ENCODE measurements at regions not wholly inside any gene's neighbourhood (a gene's known extent, or its start where the extent isn't known, plus 50 kb on each side); places are given as distances from the start of the nearest gene placed in this dataset.
"Not testable (repeated sequence)": the region's sequence is repeated elsewhere in the genome, so short reads cannot be mapped to it uniquely, and the experiment has no call there.

DNA sequence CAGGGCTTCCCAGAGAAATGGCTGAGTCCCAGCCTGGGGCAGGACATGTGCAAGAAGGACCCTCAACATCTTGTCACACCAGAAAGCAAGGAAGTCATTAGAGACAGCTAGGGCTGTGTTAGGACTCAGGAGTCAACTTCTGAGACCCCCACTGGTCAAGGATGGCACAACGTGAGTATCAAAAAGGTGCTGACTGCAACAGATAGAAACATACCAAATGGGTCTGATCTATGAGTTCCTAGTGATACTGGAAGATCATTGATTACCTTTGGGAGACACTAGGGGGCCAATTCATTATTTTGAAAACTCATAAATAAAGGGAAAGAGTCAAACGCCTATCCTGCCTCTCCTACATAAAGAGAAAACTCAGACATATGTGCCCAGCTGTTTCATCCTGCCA, 73.5 kb upstream of the GJB6 start:
- H3K4me1 Mint-ChIP-seq: no peaks in the 10 kb centered on the region
- POLR2A ChIA-PET: no interaction called here
- CTCF ChIA-PET: no interaction called here
- Histone ChIP-seq H3K27ac (ENCODE audit: low read length in 2 of 2) (no peak overlapping the region), H3K4me1 (ENCODE audit: control insufficient read depth in 2 of 2, insufficient read depth in 2 of 2, low read length in 2 of 2) (peaks cover 0 to 5% of the 10 kb centered on the region in 2 donors), H3K27me3 (replicated peaks in 1 of 4; ENCODE audit: control extremely low read depth in 1 of 4, control insufficient read depth in 3 of 4, insufficient read depth in 4 of 4, low read length in 3 of 4) (peaks cover 0 to 28% (median 9%) of the 10 kb centered on the region in 4 experiments), H3K4me3 (ENCODE audit: control extremely low read depth in 1 of 5, extremely low read depth in 1 of 5, insufficient read depth in 1 of 5, low read depth in 2 of 5, low read length in 4 of 5) (no peak overlapping the region), H3K79me2 (ENCODE audit: control insufficient read depth, insufficient read depth, low read length) (no peaks in the 10 kb centered on the region), H3K36me3 (replicated peaks in 1 of 2; ENCODE audit: control extremely low read depth in 1 of 2, control insufficient read depth in 1 of 2, extremely low read depth in 1 of 2, insufficient read depth in 2 of 2, low read length in 1 of 2) (no peaks in the 10 kb centered on the region), H3K4me2 (replicated peaks; ENCODE audit: low read depth, low read length, poor library complexity, severe bottlenecking) (no peak overlapping the region), H3K9ac (ENCODE audit: low read length) (no peak overlapping the region), H2AFZ (ENCODE audit: insufficient read depth, low read depth, low read length, poor library complexity, severe bottlenecking) (no peak overlapping the region), H3K9me3 (ENCODE audit: control extremely low read depth in 1 of 3, control insufficient read depth in 2 of 3, insufficient read depth in 1 of 3, low read length in 2 of 3) (peaks cover 0 to 10% (median 3%) of the 10 kb centered on the region in 3 donors), H4K20me1 (ENCODE audit: control insufficient read depth, insufficient read depth, low read length, poor library complexity, severe bottlenecking) (no peaks in the 10 kb centered on the region)
- TF ChIP-seq, protein P1, sequence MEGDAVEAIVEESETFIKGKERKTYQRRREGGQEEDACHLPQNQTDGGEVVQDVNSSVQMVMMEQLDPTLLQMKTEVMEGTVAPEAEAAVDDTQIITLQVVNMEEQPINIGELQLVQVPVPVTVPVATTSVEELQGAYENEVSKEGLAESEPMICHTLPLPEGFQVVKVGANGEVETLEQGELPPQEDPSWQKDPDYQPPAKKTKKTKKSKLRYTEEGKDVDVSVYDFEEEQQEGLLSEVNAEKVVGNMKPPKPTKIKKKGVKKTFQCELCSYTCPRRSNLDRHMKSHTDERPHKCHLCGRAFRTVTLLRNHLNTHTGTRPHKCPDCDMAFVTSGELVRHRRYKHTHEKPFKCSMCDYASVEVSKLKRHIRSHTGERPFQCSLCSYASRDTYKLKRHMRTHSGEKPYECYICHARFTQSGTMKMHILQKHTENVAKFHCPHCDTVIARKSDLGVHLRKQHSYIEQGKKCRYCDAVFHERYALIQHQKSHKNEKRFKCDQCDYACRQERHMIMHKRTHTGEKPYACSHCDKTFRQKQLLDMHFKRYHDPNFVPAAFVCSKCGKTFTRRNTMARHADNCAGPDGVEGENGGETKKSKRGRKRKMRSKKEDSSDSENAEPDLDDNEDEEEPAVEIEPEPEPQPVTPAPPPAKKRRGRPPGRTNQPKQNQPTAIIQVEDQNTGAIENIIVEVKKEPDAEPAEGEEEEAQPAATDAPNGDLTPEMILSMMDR (IDR thresholded peaks at IDR 0.05): no peak
- no peak for TF ChIP-seq EZH2 (IDR thresholded peaks at IDR 0.05; ENCODE audit: borderline replicate concordance, insufficient read depth, low read depth, low read length, poor library complexity, severe bottlenecking)
- H3K27me3 Mint-ChIP-seq: peaks cover 34% of the 10 kb centered on the region
- intact Hi-C loops (cut with micrococcal nuclease): no loop called here
- ATAC-seq (ENCODE audit: low read depth): no peak
- no peak for DNase-seq
- H3K27ac Mint-ChIP-seq: no peak overlapping the region
- H3K9me3 Mint-ChIP-seq (ENCODE audit: insufficient read depth): peaks cover 11% of the 10 kb centered on the region
- H3K4me3 Mint-ChIP-seq: no peak overlapping the region
- no CpG with 5 or more reads among the region's 2 CpGs for WGBS (ENCODE audit: insufficient coverage)

DNA sequence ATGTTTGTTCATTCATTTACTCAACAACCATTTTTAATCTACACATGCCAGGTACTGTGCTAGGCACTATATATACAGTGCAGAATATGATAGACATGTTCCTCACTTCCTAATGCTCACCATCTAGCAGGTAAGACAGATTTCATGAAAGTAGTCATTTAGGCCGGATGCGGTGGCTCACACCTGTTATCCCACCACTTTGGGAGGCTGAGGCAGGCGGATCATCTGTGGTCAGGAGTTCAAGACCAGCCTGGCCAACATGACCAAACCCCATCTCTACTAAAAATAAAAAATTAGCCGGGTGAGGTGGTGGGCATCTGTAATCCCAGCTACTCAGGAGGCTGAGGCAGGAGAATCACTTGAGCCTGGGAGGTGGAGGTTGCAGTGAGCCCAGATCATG, 71.9 kb upstream of the GJB6 start:
- H3K36me3 ChIP-seq (replicated peaks in 1 of 2; ENCODE audit: control extremely low read depth in 1 of 2, control insufficient read depth in 1 of 2, extremely low read depth in 1 of 2, insufficient read depth in 2 of 2, low read length in 1 of 2); H3K4me1 Mint-ChIP-seq; H3K4me1 ChIP-seq (ENCODE audit: control insufficient read depth in 2 of 2, insufficient read depth in 2 of 2, low read length in 2 of 2); H2AFZ ChIP-seq (ENCODE audit: insufficient read depth, low read depth, low read length, poor library complexity, severe bottlenecking); POLR2A ChIA-PET; H4K20me1 ChIP-seq (ENCODE audit: control insufficient read depth, insufficient read depth, low read length, poor library complexity, severe bottlenecking); H3K27ac Mint-ChIP-seq; H3K9me3 ChIP-seq (ENCODE audit: control extremely low read depth in 1 of 3, control insufficient read depth in 2 of 3, insufficient read depth in 1 of 3, low read length in 2 of 3); H3K4me3 Mint-ChIP-seq; CTCF ChIA-PET; intact Hi-C loops (cut with micrococcal nuclease); H3K4me3 ChIP-seq (ENCODE audit: control extremely low read depth in 1 of 5, extremely low read depth in 1 of 5, insufficient read depth in 1 of 5, low read depth in 2 of 5, low read length in 4 of 5); ATAC-seq (ENCODE audit: low read depth); H3K79me2 ChIP-seq (ENCODE audit: control insufficient read depth, insufficient read depth, low read length); DNase-seq; H3K27ac ChIP-seq (ENCODE audit: low read length in 2 of 2); H3K9ac ChIP-seq (ENCODE audit: low read length); H3K4me2 ChIP-seq (replicated peaks; ENCODE audit: low read depth, low read length, poor library complexity, severe bottlenecking): not testable (repeated sequence)
- peaks cover 48% of the 10 kb centered on the region for H3K27me3 Mint-ChIP-seq
- H3K27me3 ChIP-seq (replicated peaks in 1 of 4; ENCODE audit: control extremely low read depth in 1 of 4, control insufficient read depth in 3 of 4, insufficient read depth in 4 of 4, low read length in 3 of 4): peaks cover 0 to 28% (median 11%) of the 10 kb centered on the region in 4 experiments
- H3K9me3 Mint-ChIP-seq (ENCODE audit: insufficient read depth): peaks cover 11% of the 10 kb centered on the region
- WGBS (ENCODE audit: insufficient coverage): 94% methylated on average over 3 of the region's 4 CpGs
